Pons (tissue), 1 donor: ENCODE measurements at regions not wholly inside any gene's neighbourhood (a gene's known extent, or its start where the extent isn't known, plus 50 kb on each side); places are given as distances from the start of the nearest gene placed in this dataset.

Experiments
- DNase-seq: peaks from one replicate; pipeline ENCODE4 v3.0.0-alpha.2; 2016; ENCODE audit warnings: low spot score

DNA sequence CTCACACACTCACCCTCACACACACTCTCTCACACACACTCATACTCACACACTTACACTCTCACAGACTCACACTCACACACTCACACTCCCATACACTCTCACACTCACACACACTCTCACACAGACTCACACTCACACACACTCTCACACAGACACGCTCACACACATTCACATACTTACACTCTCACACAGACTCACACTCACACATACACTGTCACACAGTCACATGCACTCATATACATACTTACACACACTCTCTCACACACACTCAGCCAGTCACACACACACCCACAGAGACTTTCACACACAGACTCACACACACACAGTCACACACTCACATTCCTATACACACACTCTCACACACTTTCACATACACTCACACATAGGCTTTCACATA lies 1478.8 kb downstream of the BRD1 start:
- DNase-seq: no peak

- DNase-seq: no peak
Observed at GRCh38 chr22:48347311-48347710, 1480.4 kb downstream of the BRD1 start.

GRCh38 chr22:48346911-48347310 lies 1480.8 kb downstream of the BRD1 start:
- no peak for DNase-seq

- DNase-seq: no peak
Observed at GRCh38 chr22:48346311-48346710, 1481.4 kb downstream of the BRD1 start.

DNA sequence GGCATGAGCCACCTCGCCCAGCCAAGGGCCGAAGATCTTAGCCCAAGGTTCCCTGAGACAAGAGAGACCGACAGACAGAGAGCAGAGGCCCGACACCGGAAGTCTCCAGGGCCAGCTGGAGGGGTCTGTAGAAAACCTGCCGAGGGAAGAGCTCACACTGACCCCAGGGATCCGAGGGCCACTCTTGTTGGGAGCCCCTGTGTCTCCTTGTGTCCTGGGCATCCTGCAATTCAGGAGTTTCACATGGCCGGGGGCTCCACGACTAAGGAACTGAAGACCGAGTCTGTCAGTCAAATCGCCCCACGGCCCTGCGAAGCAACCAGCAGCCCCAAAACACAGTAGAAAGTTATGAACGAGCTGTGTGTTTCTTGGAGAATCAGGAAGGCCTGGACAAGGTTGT lies 1482.0 kb downstream of the BRD1 start:
- DNase-seq: no peak

DNA sequence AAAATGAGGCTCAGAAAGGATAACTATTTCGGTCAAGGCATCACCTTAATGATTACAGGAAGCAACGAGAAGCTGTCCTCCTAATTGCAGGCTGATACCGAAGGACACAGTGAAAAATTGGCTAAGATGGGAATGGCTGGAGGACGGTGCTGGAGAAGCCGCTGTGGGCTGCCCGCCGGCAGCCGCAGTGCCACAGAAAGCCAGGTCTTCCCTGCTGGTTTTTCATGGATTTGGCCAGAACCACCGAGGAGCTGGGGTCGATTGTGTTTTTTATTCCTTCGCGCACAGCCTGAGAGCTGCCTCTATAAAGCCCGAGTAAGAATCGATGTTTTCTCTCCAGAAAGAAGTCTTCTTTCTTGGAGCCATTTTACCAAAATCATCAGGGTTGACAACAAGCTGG lies 1484.2 kb downstream of the BRD1 start:
- DNase-seq: no peak

GRCh38 chr22:48342732-48343131 lies 1484.9 kb downstream of the BRD1 start:
- no peak for DNase-seq

- DNase-seq: no peak
Observed at GRCh38 chr22:48342016-48342415, 1485.7 kb downstream of the BRD1 start.

- DNase-seq: no peak
Observed at GRCh38 chr22:48340727-48341709, 1486.7 kb downstream of the BRD1 start.

GRCh38 chr22:48340191-48340590 lies 1487.5 kb downstream of the BRD1 start:
- DNase-seq: no peak

DNA sequence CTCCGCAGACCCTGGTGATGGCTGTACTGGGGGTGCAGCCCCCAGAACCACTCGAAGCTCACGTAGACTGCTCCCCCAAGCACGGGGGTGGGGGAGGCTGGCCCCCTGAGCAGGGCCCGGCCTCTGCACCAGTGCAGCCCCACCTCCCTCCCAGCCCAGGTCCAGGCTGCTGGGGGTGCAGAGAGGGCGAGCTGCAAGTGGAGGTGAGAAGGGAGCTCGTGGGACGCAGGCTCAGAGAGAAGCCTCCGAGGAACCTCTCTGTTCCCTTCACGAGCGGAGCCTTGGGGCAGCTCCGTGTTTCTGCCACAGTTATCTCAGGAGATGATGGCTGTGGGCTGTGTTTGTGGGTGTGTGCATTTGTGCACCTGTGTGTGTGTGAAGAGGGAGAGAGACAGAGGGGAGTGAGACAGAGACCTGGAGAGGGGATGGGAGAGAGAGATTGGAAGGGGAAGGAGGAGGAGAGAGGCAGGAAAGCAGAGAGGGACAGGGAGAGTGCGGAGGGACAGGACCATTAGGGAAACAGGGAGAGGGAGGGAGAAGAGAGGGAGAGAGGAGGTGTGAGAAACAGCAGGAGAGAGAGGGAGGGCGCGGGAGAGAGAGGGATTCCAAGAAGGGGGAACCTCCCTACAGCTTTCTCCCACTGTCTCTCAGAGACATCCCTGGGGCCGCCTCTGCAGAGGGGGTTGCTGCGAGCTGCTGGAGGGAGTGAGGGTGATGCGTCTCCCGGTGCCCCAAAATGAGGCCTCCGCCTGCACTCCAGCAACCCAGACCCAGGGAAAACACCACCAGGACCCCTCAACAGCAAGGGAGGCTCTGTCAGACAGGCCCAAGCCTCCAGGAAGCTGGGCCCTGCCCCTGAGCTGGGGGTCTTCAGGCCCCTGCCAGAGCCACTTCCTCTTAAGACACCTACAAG lies 1488.6 kb downstream of the BRD1 start:
- no peak for DNase-seq

DNA sequence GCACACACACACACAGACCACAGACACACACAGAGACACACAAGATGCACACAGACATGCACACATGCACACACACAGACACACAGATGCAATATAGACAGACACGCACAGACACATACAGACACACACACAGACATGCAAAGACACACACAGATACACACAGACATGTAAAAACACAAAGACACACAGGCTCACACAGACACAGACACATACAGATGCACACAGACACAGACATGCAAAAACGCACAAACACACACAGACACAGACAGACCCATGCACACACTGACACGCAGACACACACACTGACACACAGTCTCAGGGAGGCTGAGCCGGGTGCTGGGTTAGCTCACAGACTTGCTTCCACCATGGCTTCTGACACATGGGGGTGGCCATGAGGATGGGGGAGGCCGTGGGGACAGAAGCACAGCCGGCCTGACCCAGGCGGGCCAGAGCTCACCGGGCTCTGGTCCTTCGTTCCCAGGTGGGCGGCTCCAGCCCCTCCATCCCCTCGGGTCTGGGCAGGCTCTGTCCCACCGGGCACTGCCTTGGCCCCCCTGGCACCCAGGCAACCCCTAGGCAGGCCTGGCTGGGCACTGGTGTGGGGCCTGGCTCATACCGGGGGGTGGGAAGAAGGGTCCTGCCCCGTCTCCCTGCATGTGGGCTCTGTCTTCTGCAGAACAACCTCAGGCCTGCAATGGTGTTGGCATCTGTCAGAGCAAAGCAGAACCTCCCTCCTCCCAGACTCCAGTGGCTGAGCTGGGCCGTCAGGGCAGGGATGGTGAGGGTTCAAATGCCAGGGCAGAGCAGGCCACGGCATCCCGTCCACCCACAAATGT lies 1489.5 kb downstream of the BRD1 start:
- no peak for DNase-seq

DNA sequence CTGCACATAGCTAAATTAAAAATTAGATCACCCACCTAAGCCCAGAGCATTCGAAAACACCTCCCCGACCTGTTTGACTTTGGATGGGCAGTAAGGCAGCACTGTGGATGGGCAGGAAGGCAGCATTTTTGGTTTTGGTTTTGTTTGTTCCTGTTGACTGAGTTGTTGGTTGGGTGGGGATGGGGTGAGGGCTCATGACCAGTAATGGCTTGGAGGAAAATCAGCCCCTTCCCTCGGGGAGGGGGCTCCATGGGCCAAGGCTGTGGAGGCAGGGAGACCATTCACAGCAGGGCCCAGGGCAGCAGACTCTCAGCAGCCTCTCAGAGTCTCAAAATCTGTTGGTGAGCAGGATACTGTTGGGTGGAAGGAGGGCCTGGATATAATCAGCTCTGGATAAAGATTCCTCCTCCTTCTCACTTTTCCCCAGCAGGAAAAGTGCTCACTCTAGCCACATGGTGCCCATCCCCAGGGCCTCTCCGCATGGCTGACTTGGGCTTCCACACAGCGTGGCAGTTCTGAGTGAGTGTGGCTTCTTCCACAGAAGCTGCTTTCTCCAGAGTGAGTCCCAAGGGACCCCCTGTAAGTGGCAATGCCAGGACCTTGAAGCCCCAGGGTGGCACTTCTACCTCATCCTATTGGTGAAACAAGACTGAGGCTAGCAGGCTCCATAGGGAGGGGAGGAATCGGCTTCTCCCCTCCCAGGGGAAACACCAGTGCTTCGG lies 1491.2 kb downstream of the BRD1 start:
- no peak for DNase-seq

GRCh38 chr22:48335442-48336139 lies 1492.1 kb downstream of the BRD1 start:
- DNase-seq: no peak

DNA sequence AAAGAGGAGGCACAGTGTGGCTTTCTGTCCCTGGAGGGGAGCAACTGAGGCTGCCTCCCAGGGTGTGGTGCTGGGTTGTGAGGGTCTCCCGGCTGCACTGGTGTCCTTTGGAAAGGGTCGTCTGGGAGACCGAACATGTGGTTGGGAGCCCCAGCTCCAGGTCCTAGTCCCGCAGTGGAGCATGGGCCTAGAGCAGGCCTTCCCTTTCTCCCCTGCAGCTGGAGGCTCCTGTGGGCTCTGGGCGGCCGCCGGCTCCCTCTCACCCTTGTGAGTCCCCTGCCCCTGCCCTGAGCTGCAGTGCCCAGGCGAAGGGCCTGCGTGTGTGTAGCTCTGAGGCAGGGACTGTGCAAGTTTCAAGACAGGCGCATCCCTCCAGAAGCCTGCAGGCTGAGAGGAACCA lies 1492.7 kb downstream of the BRD1 start:
- no peak for DNase-seq

GRCh38 chr22:48333816-48334735 lies 1493.6 kb downstream of the BRD1 start:
- no peak for DNase-seq

GRCh38 chr22:48333323-48333763 lies 1494.3 kb downstream of the BRD1 start:
- DNase-seq: no peak

DNA sequence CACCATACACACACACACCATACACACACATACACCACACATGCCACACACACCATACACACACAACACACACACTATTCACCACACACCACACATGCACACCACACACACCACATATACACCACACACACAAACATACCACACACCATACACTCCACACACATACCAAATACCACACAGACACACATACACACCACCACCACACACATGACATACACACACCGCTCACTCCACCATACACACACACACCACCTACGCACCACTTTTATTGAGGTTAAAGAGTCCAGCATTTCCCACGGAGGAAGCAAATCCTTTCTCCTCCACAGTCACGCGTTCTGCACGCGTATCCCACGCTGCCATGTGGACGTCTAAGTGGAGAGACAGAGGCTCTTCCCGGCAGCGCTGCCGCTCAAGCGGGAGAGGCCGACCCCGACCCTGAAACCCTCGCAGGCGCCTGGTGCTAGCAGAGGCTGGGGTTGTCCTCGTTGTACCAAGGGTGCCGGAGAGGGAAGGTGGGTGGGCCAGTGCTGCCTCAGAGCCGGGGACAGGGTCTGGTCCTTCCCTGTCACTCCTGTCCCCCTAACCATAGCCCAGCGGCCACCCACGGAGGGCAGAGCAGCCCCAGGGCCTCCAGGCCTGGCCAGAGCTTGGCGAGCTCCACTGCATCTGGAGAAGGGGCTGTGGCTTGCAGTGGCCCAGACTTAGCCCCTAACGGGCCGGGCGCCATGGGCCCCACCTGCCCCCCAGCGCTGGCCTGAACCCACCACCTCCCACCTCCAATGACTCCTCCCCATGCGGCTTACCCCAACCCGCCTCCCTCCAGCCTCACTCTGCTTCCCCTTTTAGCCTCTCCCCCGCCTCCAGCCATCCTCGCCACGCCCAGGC lies 1495.0 kb downstream of the BRD1 start:
- no peak for DNase-seq
